H9 (cell line): ENCODE measurements at regions not wholly inside any gene's neighbourhood (a gene's known extent, or its start where the extent isn't known, plus 50 kb on each side); places are given as distances from the start of the nearest gene placed in this dataset.

ENCODE experiments used
- DNase-seq: peaks from one replicate; pipeline ENCODE4 v3.0.0-alpha.2; 2017
- H2AFZ ChIP-seq: one replicate; pipeline ENCODE4 v1.6.1; 2013; ENCODE audit warnings: mild to moderate bottlenecking, low read length, control low read depth, moderate library complexity
- H2AK5ac ChIP-seq: 2 replicates; pipeline ENCODE4 v1.6.1; 2013; ENCODE audit warnings: low read length, control low read depth, mixed read lengths; ENCODE audit not compliant: insufficient read length
- H2BK120ac ChIP-seq: one replicate; pipeline ENCODE4 v1.6.1; 2013; ENCODE audit warnings: low read depth, mild to moderate bottlenecking, low read length, control low read depth, inconsistent platforms; ENCODE audit not compliant: poor library complexity, severe bottlenecking
- H2BK12ac ChIP-seq: 2 replicates; pipeline ENCODE4 v1.6.1; 2013; ENCODE audit warnings: low read length, control low read depth, mixed read lengths, low read depth; ENCODE audit not compliant: insufficient read length
- H2BK15ac ChIP-seq: 2 replicates; pipeline ENCODE4 v1.6.1; 2013; ENCODE audit warnings: low read depth, low read length, control low read depth
- H2BK20ac ChIP-seq: one replicate; pipeline ENCODE4 v1.6.1; 2013; ENCODE audit warnings: low read depth, mild to moderate bottlenecking, low read length, control low read depth, inconsistent platforms; ENCODE audit not compliant: poor library complexity, severe bottlenecking
- H2BK5ac ChIP-seq: 2 replicates; pipeline ENCODE4 v1.6.1; 2013; ENCODE audit warnings: low read length, control low read depth, mixed read lengths; ENCODE audit not compliant: insufficient read length
- H3K14ac ChIP-seq: 2 replicates; pipeline ENCODE4 v1.6.1; 2013; ENCODE audit warnings: low read length, control low read depth; ENCODE audit not compliant: insufficient read depth
- H3K18ac ChIP-seq: 2 replicates; pipeline ENCODE4 v1.6.1; 2013; ENCODE audit warnings: low read depth, mild to moderate bottlenecking, mixed read lengths, low read length, control low read depth; ENCODE audit not compliant: insufficient read length
- H3K23ac ChIP-seq: 2 replicates; pipeline ENCODE4 v1.6.1; 2013; ENCODE audit warnings: low read length, control low read depth, mixed read lengths, low read depth; ENCODE audit not compliant: insufficient read length
- H3K23me2 ChIP-seq: 2 replicates; pipeline ENCODE4 v1.6.1; 2013; ENCODE audit warnings: low read depth, mild to moderate bottlenecking, mixed read lengths, low read length, control low read depth; ENCODE audit not compliant: insufficient read length, poor library complexity, severe bottlenecking
- H3K27ac ChIP-seq: 2 replicates; pipeline ENCODE4 v1.5.1; 2013; ENCODE audit warnings: low read length, control low read depth, mixed read lengths, low read depth; ENCODE audit not compliant: insufficient read length
- H3K27me3 ChIP-seq: 2 replicates; pipeline ENCODE4 v1.6.1; 2013; ENCODE audit warnings: low read length, control low read depth, inconsistent platforms; ENCODE audit not compliant: insufficient read depth
- H3K4ac ChIP-seq: 2 replicates; pipeline ENCODE4 v1.6.1; 2013; ENCODE audit warnings: low read depth, mild to moderate bottlenecking, control low read depth, inconsistent platforms, low read length, moderate library complexity
- H3K4me1 ChIP-seq: 2 replicates; pipeline ENCODE4 v1.6.1; 2013; ENCODE audit warnings: low read length, control low read depth, inconsistent platforms; ENCODE audit not compliant: insufficient read depth
- H3K4me2 ChIP-seq: 2 replicates; pipeline ENCODE4 v1.6.1; 2013; ENCODE audit warnings: low read length, control low read depth, mixed read lengths; ENCODE audit not compliant: insufficient read length, insufficient read depth
- H3K56ac ChIP-seq: 2 replicates; pipeline ENCODE4 v1.6.1; 2013; ENCODE audit warnings: low read depth, mild to moderate bottlenecking, mixed read lengths, low read length, control low read depth; ENCODE audit not compliant: insufficient read length
- H3K79me1 ChIP-seq: 2 replicates; pipeline ENCODE4 v1.6.1; 2013; ENCODE audit warnings: low read depth, mild to moderate bottlenecking, moderate library complexity, low read length, control low read depth, inconsistent platforms; ENCODE audit not compliant: insufficient read depth, poor library complexity, severe bottlenecking
- H3K79me2 ChIP-seq: 2 replicates; pipeline ENCODE4 v1.6.1; 2013; ENCODE audit warnings: low read length, control low read depth, inconsistent platforms; ENCODE audit not compliant: insufficient read depth
- H3K9ac ChIP-seq: 2 replicates; pipeline ENCODE4 v1.6.1; 2013; ENCODE audit warnings: low read length, control low read depth, mixed read lengths; ENCODE audit not compliant: insufficient read length; ENCODE audit errors: extremely low read depth
- H3K9me3 ChIP-seq: one replicate; pipeline ENCODE4 v1.6.1; 2013; ENCODE audit warnings: low read depth, low read length, inconsistent platforms; ENCODE audit not compliant: control insufficient read depth
- H3T11ph ChIP-seq: one replicate; pipeline ENCODE4 v1.6.1; 2013; ENCODE audit warnings: mild to moderate bottlenecking, low read length, control low read depth, inconsistent platforms
- H4K20me1 ChIP-seq: one replicate; pipeline ENCODE4 v1.6.1; 2013; ENCODE audit not compliant: control insufficient read depth, insufficient read length, insufficient read depth
- H4K5ac ChIP-seq: 2 replicates; pipeline ENCODE4 v1.6.1; 2013; ENCODE audit warnings: low read depth, mild to moderate bottlenecking, mixed read lengths, low read length, control low read depth; ENCODE audit not compliant: insufficient read length
- H4K8ac ChIP-seq: replicated peaks from 2 replicates; pipeline ENCODE4 v1.6.1; 2013; ENCODE audit warnings: low read length, control low read depth, mixed read lengths, low read depth; ENCODE audit not compliant: insufficient read length
- H4K91ac ChIP-seq: 2 replicates; pipeline ENCODE4 v1.6.1; 2013; ENCODE audit warnings: low read depth, mild to moderate bottlenecking, moderate library complexity, mixed read lengths, low read length, control low read depth; ENCODE audit not compliant: insufficient read length
- H3K27ac Mint-ChIP-seq, 3 experiments: 2 replicates in 2 of 3; 3 replicates in 1 of 3; pipeline ENCODE4 v1.8.0; 2020 to 2021; ENCODE audit warnings: mixed read lengths in 3 of 3, mild to moderate bottlenecking in 1 of 3, moderate library complexity in 1 of 3
- H3K27me3 Mint-ChIP-seq: 2 replicates; pipeline ENCODE4 v1.8.0; 2021; ENCODE audit warnings: low read depth, mild to moderate bottlenecking, moderate library complexity, mixed read lengths
- H3K36me3 Mint-ChIP-seq, 3 experiments: 2 replicates in 2 of 3; 3 replicates in 1 of 3; pipeline ENCODE4 v1.8.0; 2020 to 2021; ENCODE audit warnings: low read depth in 3 of 3, mixed read lengths in 3 of 3; ENCODE audit not compliant: insufficient read depth in 1 of 3
- H3K4me1 Mint-ChIP-seq, 2 experiments: 2 replicates each; pipeline ENCODE4 v1.8.0; 2020; ENCODE audit warnings: mixed read lengths in 2 of 2
- H3K4me3 Mint-ChIP-seq, 2 experiments: 2 replicates in 1 of 2; 3 replicates in 1 of 2; pipeline ENCODE4 v1.8.0; 2020 to 2021; ENCODE audit warnings: mild to moderate bottlenecking in 2 of 2, mixed read lengths in 2 of 2, moderate library complexity in 1 of 2
- H3K9me3 Mint-ChIP-seq, 2 experiments: 2 replicates in 1 of 2; 3 replicates in 1 of 2; pipeline ENCODE4 v1.8.0; 2020; ENCODE audit warnings: mild to moderate bottlenecking in 2 of 2, mixed read lengths in 2 of 2, moderate library complexity in 1 of 2
- CTCF ChIP-seq: fragments of 200-600 bp; sonication (generic); conservative IDR thresholded peaks from 3 replicates; pipeline ENCODE4 v1.8.0; 2021; ENCODE audit warnings: antibody characterized with exemption, mild to moderate bottlenecking
- WGBS: extraction: QIAGEN DNeasy Blood & Tissue Kit; methylation state at CpG from one replicate; pipeline ENCODE4 v1.1.7; 2013; ENCODE audit warnings: missing lambda C conversion rate, low lambda C conversion rate, mixed read lengths; ENCODE audit not compliant: insufficient read length; ENCODE audit errors: extremely low coverage; 5-methylcytosine and 5-hydroxymethylcytosine counted together

DNA sequence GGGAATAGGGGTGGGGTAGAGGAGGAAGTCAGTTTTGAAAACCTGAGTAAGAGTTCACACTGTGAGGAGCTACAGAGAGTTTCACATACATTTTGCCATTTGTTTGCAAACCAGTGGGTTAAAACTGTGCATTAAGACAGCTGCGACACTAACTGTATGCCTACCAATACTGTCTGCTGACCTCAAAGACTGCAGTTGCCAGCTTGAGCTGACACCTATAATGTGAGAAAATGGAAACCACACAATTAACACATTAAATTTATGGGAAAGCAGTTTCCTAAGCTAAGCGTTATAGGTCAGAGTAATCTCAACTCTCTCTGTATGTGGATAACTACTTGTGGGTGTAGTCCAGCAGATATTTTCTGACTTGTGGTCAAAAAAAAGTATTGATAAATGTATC, 756.6 kb upstream of the GCFC2 start:
- Mint-ChIP-seq H3K27ac (no peak overlapping the region), H3K4me3 (no peak overlapping the region), H3K27me3 (no peaks in the 10 kb centered on the region), H3K4me1 (peaks cover 0 to 5% of the 10 kb centered on the region in 2 experiments; a peak in 2 of 4 replicates), H3K9me3 (peaks cover 2 to 3% of the 10 kb centered on the region in 2 experiments; a peak in 2 of 5 replicates), H3K36me3 (peaks cover 0 to 2% (median under 1%) of the 10 kb centered on the region in 3 experiments; a peak in 4 of 7 replicates)
- TF ChIP-seq CTCF = no peak
- Histone ChIP-seq H2BK5ac (no peak overlapping the region), H3K23me2 (no peaks in the 10 kb centered on the region), H4K5ac (no peak overlapping the region), H4K8ac (no peak overlapping the region), H3K79me2 (no peaks in the 10 kb centered on the region), H3K4me1 (no peaks in the 10 kb centered on the region; the same call in 1 of the 2 replicates), H3K9ac (no peak overlapping the region), H2BK120ac (no peak overlapping the region), H3K23ac (no peak overlapping the region), H2AFZ (no peak overlapping the region), H2BK20ac (no peak overlapping the region), H3K18ac (no peak overlapping the region), H2BK12ac (no peak overlapping the region), H3K27me3 (no peaks in the 10 kb centered on the region), H4K91ac (no peak overlapping the region), H3K9me3 (no peaks in the 10 kb centered on the region), H3K4ac (no peak overlapping the region), H3K56ac (no peak overlapping the region), H3T11ph (no peak overlapping the region), H2BK15ac (no peak overlapping the region), H3K27ac (no peak overlapping the region), H3K79me1 (no peaks in the 10 kb centered on the region), H4K20me1 (no peaks in the 10 kb centered on the region), H2AK5ac (no peak overlapping the region), H3K14ac (no peak overlapping the region), H3K4me2 (no peak overlapping the region)
- no CpG with 5 or more reads among the region's 2 CpGs for WGBS
- DNase-seq = no peak
